H9 (cell line): ENCODE measurements at regions not wholly inside any gene's neighbourhood (a gene's known extent, or its start where the extent isn't known, plus 50 kb on each side); places are given as distances from the start of the nearest gene placed in this dataset.

Experiments
- DNase-seq: peaks from one replicate; pipeline ENCODE4 v3.0.0-alpha.2; 2017
- H2AFZ ChIP-seq: one replicate; pipeline ENCODE4 v1.6.1; 2013; ENCODE audit warnings: mild to moderate bottlenecking, low read length, control low read depth, moderate library complexity
- H2AK5ac ChIP-seq: 2 replicates; pipeline ENCODE4 v1.6.1; 2013; ENCODE audit warnings: low read length, control low read depth, mixed read lengths; ENCODE audit not compliant: insufficient read length
- H2BK120ac ChIP-seq: one replicate; pipeline ENCODE4 v1.6.1; 2013; ENCODE audit warnings: low read depth, mild to moderate bottlenecking, low read length, control low read depth, inconsistent platforms; ENCODE audit not compliant: poor library complexity, severe bottlenecking
- H2BK12ac ChIP-seq: 2 replicates; pipeline ENCODE4 v1.6.1; 2013; ENCODE audit warnings: low read length, control low read depth, mixed read lengths, low read depth; ENCODE audit not compliant: insufficient read length
- H2BK15ac ChIP-seq: 2 replicates; pipeline ENCODE4 v1.6.1; 2013; ENCODE audit warnings: low read depth, low read length, control low read depth
- H2BK20ac ChIP-seq: one replicate; pipeline ENCODE4 v1.6.1; 2013; ENCODE audit warnings: low read depth, mild to moderate bottlenecking, low read length, control low read depth, inconsistent platforms; ENCODE audit not compliant: poor library complexity, severe bottlenecking
- H2BK5ac ChIP-seq: 2 replicates; pipeline ENCODE4 v1.6.1; 2013; ENCODE audit warnings: low read length, control low read depth, mixed read lengths; ENCODE audit not compliant: insufficient read length
- H3K14ac ChIP-seq: 2 replicates; pipeline ENCODE4 v1.6.1; 2013; ENCODE audit warnings: low read length, control low read depth; ENCODE audit not compliant: insufficient read depth
- H3K18ac ChIP-seq: 2 replicates; pipeline ENCODE4 v1.6.1; 2013; ENCODE audit warnings: low read depth, mild to moderate bottlenecking, mixed read lengths, low read length, control low read depth; ENCODE audit not compliant: insufficient read length
- H3K23ac ChIP-seq: 2 replicates; pipeline ENCODE4 v1.6.1; 2013; ENCODE audit warnings: low read length, control low read depth, mixed read lengths, low read depth; ENCODE audit not compliant: insufficient read length
- H3K23me2 ChIP-seq: 2 replicates; pipeline ENCODE4 v1.6.1; 2013; ENCODE audit warnings: low read depth, mild to moderate bottlenecking, mixed read lengths, low read length, control low read depth; ENCODE audit not compliant: insufficient read length, poor library complexity, severe bottlenecking
- H3K27ac ChIP-seq: 2 replicates; pipeline ENCODE4 v1.5.1; 2013; ENCODE audit warnings: low read length, control low read depth, mixed read lengths, low read depth; ENCODE audit not compliant: insufficient read length
- H3K27me3 ChIP-seq: 2 replicates; pipeline ENCODE4 v1.6.1; 2013; ENCODE audit warnings: low read length, control low read depth, inconsistent platforms; ENCODE audit not compliant: insufficient read depth
- H3K4ac ChIP-seq: 2 replicates; pipeline ENCODE4 v1.6.1; 2013; ENCODE audit warnings: low read depth, mild to moderate bottlenecking, control low read depth, inconsistent platforms, low read length, moderate library complexity
- H3K4me1 ChIP-seq: 2 replicates; pipeline ENCODE4 v1.6.1; 2013; ENCODE audit warnings: low read length, control low read depth, inconsistent platforms; ENCODE audit not compliant: insufficient read depth
- H3K4me2 ChIP-seq: 2 replicates; pipeline ENCODE4 v1.6.1; 2013; ENCODE audit warnings: low read length, control low read depth, mixed read lengths; ENCODE audit not compliant: insufficient read length, insufficient read depth
- H3K56ac ChIP-seq: 2 replicates; pipeline ENCODE4 v1.6.1; 2013; ENCODE audit warnings: low read depth, mild to moderate bottlenecking, mixed read lengths, low read length, control low read depth; ENCODE audit not compliant: insufficient read length
- H3K79me1 ChIP-seq: 2 replicates; pipeline ENCODE4 v1.6.1; 2013; ENCODE audit warnings: low read depth, mild to moderate bottlenecking, moderate library complexity, low read length, control low read depth, inconsistent platforms; ENCODE audit not compliant: insufficient read depth, poor library complexity, severe bottlenecking
- H3K79me2 ChIP-seq: 2 replicates; pipeline ENCODE4 v1.6.1; 2013; ENCODE audit warnings: low read length, control low read depth, inconsistent platforms; ENCODE audit not compliant: insufficient read depth
- H3K9ac ChIP-seq: 2 replicates; pipeline ENCODE4 v1.6.1; 2013; ENCODE audit warnings: low read length, control low read depth, mixed read lengths; ENCODE audit not compliant: insufficient read length; ENCODE audit errors: extremely low read depth
- H3K9me3 ChIP-seq: one replicate; pipeline ENCODE4 v1.6.1; 2013; ENCODE audit warnings: low read depth, low read length, inconsistent platforms; ENCODE audit not compliant: control insufficient read depth
- H3T11ph ChIP-seq: one replicate; pipeline ENCODE4 v1.6.1; 2013; ENCODE audit warnings: mild to moderate bottlenecking, low read length, control low read depth, inconsistent platforms
- H4K20me1 ChIP-seq: one replicate; pipeline ENCODE4 v1.6.1; 2013; ENCODE audit not compliant: control insufficient read depth, insufficient read length, insufficient read depth
- H4K5ac ChIP-seq: 2 replicates; pipeline ENCODE4 v1.6.1; 2013; ENCODE audit warnings: low read depth, mild to moderate bottlenecking, mixed read lengths, low read length, control low read depth; ENCODE audit not compliant: insufficient read length
- H4K8ac ChIP-seq: replicated peaks from 2 replicates; pipeline ENCODE4 v1.6.1; 2013; ENCODE audit warnings: low read length, control low read depth, mixed read lengths, low read depth; ENCODE audit not compliant: insufficient read length
- H4K91ac ChIP-seq: 2 replicates; pipeline ENCODE4 v1.6.1; 2013; ENCODE audit warnings: low read depth, mild to moderate bottlenecking, moderate library complexity, mixed read lengths, low read length, control low read depth; ENCODE audit not compliant: insufficient read length
- H3K27ac Mint-ChIP-seq, 3 experiments: 2 replicates in 2 of 3; 3 replicates in 1 of 3; pipeline ENCODE4 v1.8.0; 2020 to 2021; ENCODE audit warnings: mixed read lengths in 3 of 3, mild to moderate bottlenecking in 1 of 3, moderate library complexity in 1 of 3
- H3K27me3 Mint-ChIP-seq: 2 replicates; pipeline ENCODE4 v1.8.0; 2021; ENCODE audit warnings: low read depth, mild to moderate bottlenecking, moderate library complexity, mixed read lengths
- H3K36me3 Mint-ChIP-seq, 3 experiments: 2 replicates in 2 of 3; 3 replicates in 1 of 3; pipeline ENCODE4 v1.8.0; 2020 to 2021; ENCODE audit warnings: low read depth in 3 of 3, mixed read lengths in 3 of 3; ENCODE audit not compliant: insufficient read depth in 1 of 3
- H3K4me1 Mint-ChIP-seq, 2 experiments: 2 replicates each; pipeline ENCODE4 v1.8.0; 2020; ENCODE audit warnings: mixed read lengths in 2 of 2
- H3K4me3 Mint-ChIP-seq, 2 experiments: 2 replicates in 1 of 2; 3 replicates in 1 of 2; pipeline ENCODE4 v1.8.0; 2020 to 2021; ENCODE audit warnings: mild to moderate bottlenecking in 2 of 2, mixed read lengths in 2 of 2, moderate library complexity in 1 of 2
- H3K9me3 Mint-ChIP-seq, 2 experiments: 2 replicates in 1 of 2; 3 replicates in 1 of 2; pipeline ENCODE4 v1.8.0; 2020; ENCODE audit warnings: mild to moderate bottlenecking in 2 of 2, mixed read lengths in 2 of 2, moderate library complexity in 1 of 2
- WGBS: extraction: QIAGEN DNeasy Blood & Tissue Kit; methylation state at CpG from one replicate; pipeline ENCODE4 v1.1.7; 2013; ENCODE audit warnings: missing lambda C conversion rate, low lambda C conversion rate, mixed read lengths; ENCODE audit not compliant: insufficient read length; ENCODE audit errors: extremely low coverage; 5-methylcytosine and 5-hydroxymethylcytosine counted together
- TF ChIP-seq, protein P1 (sequence below): fragments of 200-600 bp; sonication (generic); conservative IDR thresholded peaks from 3 replicates; pipeline ENCODE4 v1.8.0; 2021; ENCODE audit warnings: antibody characterized with exemption, mild to moderate bottlenecking

DNA sequence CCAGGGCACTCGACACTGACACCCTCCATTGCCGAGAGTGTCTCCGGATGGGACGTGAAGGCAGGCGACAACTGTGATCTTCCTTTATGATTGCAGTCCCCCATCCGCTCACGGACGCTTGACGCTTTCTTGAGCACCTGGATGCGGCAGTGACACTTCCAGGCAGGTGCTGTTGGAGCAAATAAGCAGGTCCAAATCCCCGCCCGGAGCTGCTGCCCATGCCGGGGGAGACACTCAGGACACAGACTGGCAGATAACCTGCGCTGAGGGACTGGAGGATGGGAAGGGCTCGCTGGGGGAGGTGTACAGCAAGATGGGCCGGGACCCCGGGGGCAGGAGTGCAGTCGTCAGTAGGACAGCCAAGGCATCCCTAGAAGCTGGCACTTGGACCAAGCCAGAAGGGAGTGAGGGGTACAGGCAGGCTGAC, 1403.5 kb downstream of the BRD1 start:
- DNase-seq: no peak
- Histone ChIP-seq H3K4me2 (no peak overlapping the region), H3K9ac (no peak overlapping the region), H3K4me1 (peaks cover 2% of the 10 kb centered on the region; the same call in 1 of the 2 replicates), H2AFZ (no peak overlapping the region), H2BK5ac (no peak overlapping the region), H3K23me2 (no peaks in the 10 kb centered on the region), H3K27ac (no peak overlapping the region), H2AK5ac (no peak overlapping the region), H3K79me2 (no peaks in the 10 kb centered on the region), H3K23ac (no peak overlapping the region), H4K91ac (no peak overlapping the region), H2BK20ac (no peak overlapping the region), H4K20me1 (no peaks in the 10 kb centered on the region), H4K8ac (no peak overlapping the region), H3K56ac (no peak overlapping the region), H3K27me3 (no peaks in the 10 kb centered on the region), H4K5ac (no peak overlapping the region), H3K4ac (no peak overlapping the region), H3T11ph (no peak overlapping the region), H2BK15ac (no peak overlapping the region), H2BK12ac (no peak overlapping the region), H3K9me3 (no peaks in the 10 kb centered on the region), H2BK120ac (no peak overlapping the region), H3K14ac (no peak overlapping the region), H3K79me1 (no peaks in the 10 kb centered on the region), H3K18ac (no peak overlapping the region)
- TF ChIP-seq, protein P1, sequence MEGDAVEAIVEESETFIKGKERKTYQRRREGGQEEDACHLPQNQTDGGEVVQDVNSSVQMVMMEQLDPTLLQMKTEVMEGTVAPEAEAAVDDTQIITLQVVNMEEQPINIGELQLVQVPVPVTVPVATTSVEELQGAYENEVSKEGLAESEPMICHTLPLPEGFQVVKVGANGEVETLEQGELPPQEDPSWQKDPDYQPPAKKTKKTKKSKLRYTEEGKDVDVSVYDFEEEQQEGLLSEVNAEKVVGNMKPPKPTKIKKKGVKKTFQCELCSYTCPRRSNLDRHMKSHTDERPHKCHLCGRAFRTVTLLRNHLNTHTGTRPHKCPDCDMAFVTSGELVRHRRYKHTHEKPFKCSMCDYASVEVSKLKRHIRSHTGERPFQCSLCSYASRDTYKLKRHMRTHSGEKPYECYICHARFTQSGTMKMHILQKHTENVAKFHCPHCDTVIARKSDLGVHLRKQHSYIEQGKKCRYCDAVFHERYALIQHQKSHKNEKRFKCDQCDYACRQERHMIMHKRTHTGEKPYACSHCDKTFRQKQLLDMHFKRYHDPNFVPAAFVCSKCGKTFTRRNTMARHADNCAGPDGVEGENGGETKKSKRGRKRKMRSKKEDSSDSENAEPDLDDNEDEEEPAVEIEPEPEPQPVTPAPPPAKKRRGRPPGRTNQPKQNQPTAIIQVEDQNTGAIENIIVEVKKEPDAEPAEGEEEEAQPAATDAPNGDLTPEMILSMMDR: no peak
- peaks cover 13 to 15% of the 10 kb centered on the region in 2 experiments for H3K4me1 Mint-ChIP-seq
- H3K27me3 Mint-ChIP-seq: peaks cover 7% of the 10 kb centered on the region
- WGBS: no CpG with 5 or more reads among the region's 18 CpGs
- no peak overlapping the region for H3K4me3 Mint-ChIP-seq
- no peaks in the 10 kb centered on the region; a peak in 1 of 7 replicates for H3K36me3 Mint-ChIP-seq
- H3K27ac Mint-ChIP-seq: no peak overlapping the region
- H3K9me3 Mint-ChIP-seq: no peaks in the 10 kb centered on the region; a peak in 1 of 5 replicates
